ENCODE measurements at regions not wholly inside any gene's neighbourhood (a gene's known extent, or its start where the extent isn't known, plus 50 kb on each side); places are given as distances from the start of the nearest gene placed in this dataset.

DNA sequence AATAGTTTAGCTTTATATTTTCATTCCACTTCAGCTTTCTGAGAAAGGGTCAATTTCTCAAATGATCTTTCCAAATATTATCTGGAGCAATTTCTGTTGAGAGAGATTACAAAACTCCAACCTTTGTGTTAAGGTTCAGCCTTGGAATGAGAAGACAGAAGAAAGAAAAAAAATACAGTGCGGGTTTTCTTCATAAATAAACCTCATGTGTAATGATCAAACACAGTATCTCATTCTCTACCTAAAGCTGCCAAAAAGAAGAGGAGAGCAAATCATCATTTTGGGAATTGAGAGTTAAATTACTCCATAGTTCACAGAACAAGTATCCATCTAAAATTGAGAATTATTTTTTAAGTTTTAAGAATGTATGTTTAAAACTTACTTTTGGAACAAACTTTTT lies 420.5 kb downstream of the KLF5 start:
- TF ChIP-seq, protein P1, sequence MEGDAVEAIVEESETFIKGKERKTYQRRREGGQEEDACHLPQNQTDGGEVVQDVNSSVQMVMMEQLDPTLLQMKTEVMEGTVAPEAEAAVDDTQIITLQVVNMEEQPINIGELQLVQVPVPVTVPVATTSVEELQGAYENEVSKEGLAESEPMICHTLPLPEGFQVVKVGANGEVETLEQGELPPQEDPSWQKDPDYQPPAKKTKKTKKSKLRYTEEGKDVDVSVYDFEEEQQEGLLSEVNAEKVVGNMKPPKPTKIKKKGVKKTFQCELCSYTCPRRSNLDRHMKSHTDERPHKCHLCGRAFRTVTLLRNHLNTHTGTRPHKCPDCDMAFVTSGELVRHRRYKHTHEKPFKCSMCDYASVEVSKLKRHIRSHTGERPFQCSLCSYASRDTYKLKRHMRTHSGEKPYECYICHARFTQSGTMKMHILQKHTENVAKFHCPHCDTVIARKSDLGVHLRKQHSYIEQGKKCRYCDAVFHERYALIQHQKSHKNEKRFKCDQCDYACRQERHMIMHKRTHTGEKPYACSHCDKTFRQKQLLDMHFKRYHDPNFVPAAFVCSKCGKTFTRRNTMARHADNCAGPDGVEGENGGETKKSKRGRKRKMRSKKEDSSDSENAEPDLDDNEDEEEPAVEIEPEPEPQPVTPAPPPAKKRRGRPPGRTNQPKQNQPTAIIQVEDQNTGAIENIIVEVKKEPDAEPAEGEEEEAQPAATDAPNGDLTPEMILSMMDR (IDR thresholded peaks at IDR 0.05; ENCODE audit: insufficient read depth, low read length, severe bottlenecking), result no peak
- Histone ChIP-seq H3K36me3 (ENCODE audit: control insufficient read depth, insufficient read depth, low read length) (no peaks in the 10 kb centered on the region), H3K4me3 (ENCODE audit: low read depth, low read length) (no peak overlapping the region), H3K27me3 (ENCODE audit: control insufficient read depth, insufficient read depth, low read length) (no peaks in the 10 kb centered on the region)
- DNase-seq (ENCODE audit: low read depth), result no peak
- no peak for FAIRE-seq

DNA sequence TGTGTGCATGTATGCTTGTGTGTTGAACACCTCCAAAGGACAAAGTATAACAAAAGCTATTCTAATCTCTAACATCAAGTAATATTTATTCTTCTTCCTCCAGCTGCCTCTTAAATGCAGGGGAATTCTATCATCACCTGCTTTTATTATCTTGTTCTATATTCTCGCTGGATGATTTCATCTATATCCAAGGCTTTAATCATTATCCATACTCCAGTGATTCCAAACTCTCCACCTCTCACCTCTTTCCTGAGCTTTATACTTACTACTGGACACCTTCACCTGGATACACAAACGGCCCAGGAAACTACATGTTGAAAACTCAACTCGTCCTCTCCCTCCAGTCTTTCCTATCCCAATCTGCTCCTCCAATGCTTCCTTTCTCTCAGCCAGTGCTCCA lies 418.6 kb downstream of the KLF5 start:
- H3K36me3 ChIP-seq (ENCODE audit: control insufficient read depth, insufficient read depth, low read length), result no peaks in the 10 kb centered on the region
- TF ChIP-seq, protein P1 (IDR thresholded peaks at IDR 0.05; ENCODE audit: insufficient read depth, low read length, severe bottlenecking), result no peak
- no peak overlapping the region for H3K4me3 ChIP-seq (ENCODE audit: low read depth, low read length)
- DNase-seq (ENCODE audit: low read depth), result no peak
- FAIRE-seq, result no peak
- no peaks in the 10 kb centered on the region for H3K27me3 ChIP-seq (ENCODE audit: control insufficient read depth, insufficient read depth, low read length)

DNA sequence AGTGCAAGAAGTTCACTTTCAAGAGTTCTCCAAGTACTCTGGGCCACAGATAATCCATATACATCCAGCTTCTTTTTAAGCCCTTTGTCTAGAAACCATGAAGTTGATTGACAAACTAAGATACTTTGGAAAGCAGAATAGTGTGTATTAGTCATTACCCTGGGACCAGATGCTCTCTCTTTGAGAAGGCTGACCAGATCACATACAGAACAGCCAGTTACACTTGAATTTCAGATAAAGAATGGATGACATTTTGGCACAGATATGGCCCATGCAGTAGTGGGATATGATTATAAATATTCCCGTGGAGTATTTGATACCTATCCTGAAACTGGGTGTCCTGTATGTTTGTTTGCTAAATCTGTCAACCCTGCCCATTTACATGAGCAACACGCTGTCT lies 414.2 kb downstream of the KLF5 start:
- H3K4me3 ChIP-seq (ENCODE audit: low read depth, low read length), result no peak overlapping the region
- no peaks in the 10 kb centered on the region for H3K27me3 ChIP-seq (ENCODE audit: control insufficient read depth, insufficient read depth, low read length)
- no peak for DNase-seq (ENCODE audit: low read depth)
- TF ChIP-seq, protein P1 (IDR thresholded peaks at IDR 0.05; ENCODE audit: insufficient read depth, low read length, severe bottlenecking), result no peak
- no peak for FAIRE-seq
- no peaks in the 10 kb centered on the region for H3K36me3 ChIP-seq (ENCODE audit: control insufficient read depth, insufficient read depth, low read length)

DNA sequence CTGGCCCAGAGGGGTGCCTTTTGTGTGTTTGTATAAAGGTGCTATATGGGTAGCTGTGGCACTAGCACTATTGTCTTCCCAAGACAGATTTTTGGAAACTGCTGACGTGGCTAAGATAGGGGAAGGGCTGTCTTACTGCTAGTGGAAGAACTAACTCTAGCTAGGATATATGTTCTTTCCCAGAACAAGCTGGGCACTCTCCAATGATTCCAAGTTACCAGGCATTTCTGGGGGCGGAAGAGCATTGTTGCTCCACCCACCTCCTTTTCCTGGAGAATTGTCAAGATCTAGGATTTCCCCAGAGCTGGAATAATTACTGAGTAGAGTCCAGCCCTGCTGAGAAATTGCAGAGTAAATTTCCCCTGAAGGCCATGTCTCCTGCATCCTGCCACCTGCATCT lies 408.3 kb downstream of the KLF5 start:
- no peak for FAIRE-seq

DNA sequence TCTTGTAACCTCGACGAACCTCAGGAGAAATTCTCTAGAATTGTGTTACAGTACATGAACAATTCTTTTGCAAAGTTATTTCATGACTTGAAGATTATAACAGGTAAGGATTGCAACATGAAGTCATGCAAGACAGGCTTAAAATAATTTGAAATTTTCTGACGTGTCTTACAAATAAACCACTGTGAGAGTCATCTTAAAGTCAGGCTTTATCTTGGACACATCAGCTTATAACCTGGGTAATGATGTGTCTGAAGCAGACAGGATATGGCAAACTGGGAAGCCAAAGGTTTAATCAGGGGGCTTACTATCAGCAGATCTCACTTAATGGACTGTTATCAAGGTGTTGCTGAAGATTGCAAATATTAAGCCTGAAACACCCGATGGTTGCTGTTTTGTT lies 407.8 kb downstream of the KLF5 start:
- H3K27me3 ChIP-seq (ENCODE audit: control insufficient read depth, insufficient read depth, low read length), result no peaks in the 10 kb centered on the region
- FAIRE-seq, result no peak
- TF ChIP-seq, protein P1 (IDR thresholded peaks at IDR 0.05; ENCODE audit: insufficient read depth, low read length, severe bottlenecking), result no peak
- H3K4me3 ChIP-seq (ENCODE audit: low read depth, low read length), result no peak overlapping the region
- no peaks in the 10 kb centered on the region for H3K36me3 ChIP-seq (ENCODE audit: control insufficient read depth, insufficient read depth, low read length)
- DNase-seq (ENCODE audit: low read depth), result no peak

More for the DNA sequence above, 408.3 kb downstream of the KLF5 start:
- H3K27me3 ChIP-seq (ENCODE audit: control insufficient read depth, insufficient read depth, low read length), result no peaks in the 10 kb centered on the region
- no peak for DNase-seq (ENCODE audit: low read depth)
- TF ChIP-seq, protein P1 (IDR thresholded peaks at IDR 0.05; ENCODE audit: insufficient read depth, low read length, severe bottlenecking), result no peak
- H3K4me3 ChIP-seq (ENCODE audit: low read depth, low read length), result no peak overlapping the region
- H3K36me3 ChIP-seq (ENCODE audit: control insufficient read depth, insufficient read depth, low read length), result no peaks in the 10 kb centered on the region

DNA sequence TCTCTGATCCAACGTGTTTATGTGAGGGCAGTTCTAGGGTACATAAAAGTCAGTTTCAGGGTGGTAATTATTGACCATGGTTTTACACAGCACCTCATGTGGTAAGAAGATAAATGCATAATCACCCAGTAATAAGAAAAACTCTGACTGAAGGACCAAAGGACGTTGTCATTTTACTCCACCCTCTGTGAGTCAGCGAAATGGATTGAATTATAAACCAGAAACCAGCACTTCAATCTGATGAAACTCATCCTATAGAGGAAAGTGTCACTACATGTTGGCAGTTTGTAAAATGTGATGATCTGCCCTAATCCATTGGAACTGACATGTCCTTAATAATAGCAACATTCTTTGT lies 406.8 kb downstream of the KLF5 start:
- Histone ChIP-seq H3K36me3 (ENCODE audit: control insufficient read depth, insufficient read depth, low read length) (no peaks in the 10 kb centered on the region), H3K4me3 (ENCODE audit: low read depth, low read length) (no peak overlapping the region), H3K27me3 (ENCODE audit: control insufficient read depth, insufficient read depth, low read length) (no peaks in the 10 kb centered on the region)
- peak; percentile 89 for DNase-seq (ENCODE audit: low read depth)
- TF ChIP-seq, protein P1 (IDR thresholded peaks at IDR 0.05; ENCODE audit: insufficient read depth, low read length, severe bottlenecking), result no peak
- no peak for FAIRE-seq
